CD4-positive, CD25-positive, alpha-beta regulatory T cell (primary cell): ENCODE measurements at regions not wholly inside any gene's neighbourhood (a gene's known extent, or its start where the extent isn't known, plus 50 kb on each side); places are given as distances from the start of the nearest gene placed in this dataset.

Source experiments
- ATAC-seq, 2 donors: fragments of 150-1000 bp; cut with Tn5 transposase; one replicate each; pipeline ENCODE4 v1.10.0; 2021; ENCODE audit warnings: low read depth in 2 of 2, moderate number of reproducible peaks in 2 of 2, moderate library complexity in 1 of 2
- DNase-seq, 3 donors: peaks; one replicate each; pipeline versions ENCODE4 v3.0.0 to v3.0.0-alpha.2; 2012 to 2022; ENCODE audit warnings: mixed read lengths in 1 of 3
- H3K27ac ChIP-seq: one replicate; pipeline ENCODE4 v1.7.0; 2013; ENCODE audit warnings: mild to moderate bottlenecking, low read length; ENCODE audit not compliant: insufficient read depth, poor library complexity, severe bottlenecking
- H3K27me3 ChIP-seq: one replicate; pipeline ENCODE4 v1.7.0; 2013; ENCODE audit warnings: low read length; ENCODE audit not compliant: control insufficient read depth, insufficient read depth
- H3K36me3 ChIP-seq: one replicate; pipeline ENCODE4 v1.7.0; 2013; ENCODE audit warnings: mild to moderate bottlenecking, low read length, moderate library complexity; ENCODE audit not compliant: control insufficient read depth, insufficient read depth
- H3K4me1 ChIP-seq: 2 replicates; pipeline ENCODE4 v1.7.0; 2013; ENCODE audit warnings: mild to moderate bottlenecking, low read length; ENCODE audit not compliant: insufficient read depth, control insufficient read depth, poor library complexity, severe bottlenecking
- H3K4me3 ChIP-seq: one replicate; pipeline ENCODE4 v1.7.0; 2013; ENCODE audit warnings: low read depth, mild to moderate bottlenecking, low read length, moderate library complexity
- H3K9me3 ChIP-seq, 2 experiments: 1 replicate in 1 of 2; 2 replicates in 1 of 2; pipeline ENCODE4 v1.7.0; 2013; ENCODE audit warnings: low read length in 2 of 2, mild to moderate bottlenecking in 1 of 2, moderate library complexity in 1 of 2; ENCODE audit not compliant: control insufficient read depth in 2 of 2
- H3K27ac Mint-ChIP-seq, 3 donors: one replicate each; pipeline ENCODE4 v1.8.0; 2020 to 2022; ENCODE audit warnings: mild to moderate bottlenecking in 3 of 3, mixed read lengths in 3 of 3, moderate library complexity in 2 of 3
- H3K27me3 Mint-ChIP-seq: one replicate; pipeline ENCODE4 v1.8.0; 2022; ENCODE audit warnings: mild to moderate bottlenecking, mixed read lengths
- H3K36me3 Mint-ChIP-seq: one replicate; pipeline ENCODE4 v1.8.0; 2020; ENCODE audit warnings: mixed read lengths
- H3K4me1 Mint-ChIP-seq, 4 donors: one replicate each; pipeline ENCODE4 v1.8.0; 2020 to 2022; ENCODE audit warnings: mixed read lengths in 4 of 4, mild to moderate bottlenecking in 1 of 4
- H3K4me3 Mint-ChIP-seq, 4 donors: one replicate each; pipeline ENCODE4 v1.8.0; 2020 to 2022; ENCODE audit warnings: mild to moderate bottlenecking in 4 of 4, mixed read lengths in 4 of 4, moderate library complexity in 3 of 4
- H3K9me3 Mint-ChIP-seq, 7 donors: one replicate each; pipeline ENCODE4 v1.8.0; 2020 to 2022; ENCODE audit warnings: mixed read lengths in 7 of 7, mild to moderate bottlenecking in 3 of 7, moderate library complexity in 2 of 7

GRCh38 chr6:56350628-56351260, 103.4 kb upstream of the COL21A1 start:
- Mint-ChIP-seq H3K36me3 (no peaks in the 10 kb centered on the region), H3K4me3 (no peak overlapping the region)

GRCh38 chr6:56349194-56349593, 101.8 kb upstream of the COL21A1 start:
- Mint-ChIP-seq H3K27me3 (peaks cover 7% of the 10 kb centered on the region), H3K4me1 (no peaks in the 10 kb centered on the region), H3K27ac (peak overlapping the region in 1 of 3 donors; percentile 32), H3K9me3 (peaks cover 0 to 3% (median 0%) of the 10 kb centered on the region in 7 donors), H3K36me3 (no peaks in the 10 kb centered on the region), H3K4me3 (no peak overlapping the region)
- Histone ChIP-seq H3K9me3 (no peaks in the 10 kb centered on the region), H3K4me3 (no peak overlapping the region), H3K36me3 (no peaks in the 10 kb centered on the region), H3K27me3 (no peaks in the 10 kb centered on the region), H3K4me1 (no peaks in the 10 kb centered on the region), H3K27ac (no peak overlapping the region)
- no peak for ATAC-seq
- DNase-seq = no peak

More at GRCh38 chr6:56350628-56351260, 103.4 kb upstream of the COL21A1 start:
- no peaks in the 10 kb centered on the region for H3K4me1 Mint-ChIP-seq
- no peak overlapping the region for H3K27ac Mint-ChIP-seq
- no peak for ATAC-seq
- no peaks in the 10 kb centered on the region for H3K9me3 ChIP-seq
- H3K27ac ChIP-seq = no peak overlapping the region
- no peaks in the 10 kb centered on the region for H3K27me3 ChIP-seq
- no peaks in the 10 kb centered on the region for H3K4me1 ChIP-seq
- H3K9me3 Mint-ChIP-seq = peaks cover 0 to 3% (median 0%) of the 10 kb centered on the region in 7 donors
- H3K4me3 ChIP-seq = no peak overlapping the region
- DNase-seq = no peak
- H3K36me3 ChIP-seq = no peaks in the 10 kb centered on the region
- H3K27me3 Mint-ChIP-seq = peaks cover 9% of the 10 kb centered on the region

- no peak overlapping the region for H3K27ac Mint-ChIP-seq
- H3K36me3 Mint-ChIP-seq = no peaks in the 10 kb centered on the region
- H3K4me1 Mint-ChIP-seq = no peaks in the 10 kb centered on the region
- DNase-seq (no peak), ATAC-seq (no peak)
- peaks cover 0 to 2% (median 0%) of the 10 kb centered on the region in 7 donors for H3K9me3 Mint-ChIP-seq
- Histone ChIP-seq H3K36me3 (no peaks in the 10 kb centered on the region), H3K4me3 (no peak overlapping the region), H3K27me3 (no peaks in the 10 kb centered on the region), H3K27ac (no peak overlapping the region), H3K4me1 (no peaks in the 10 kb centered on the region), H3K9me3 (no peaks in the 10 kb centered on the region)
- peaks cover 7% of the 10 kb centered on the region for H3K27me3 Mint-ChIP-seq
- H3K4me3 Mint-ChIP-seq = no peak overlapping the region
These were observed 101.2 kb upstream of the COL21A1 start for GRCh38 chr6:56348578-56348977.

- DNase-seq = no peak
- Histone ChIP-seq H3K9me3 (no peaks in the 10 kb centered on the region), H3K36me3 (no peaks in the 10 kb centered on the region), H3K27ac (no peak overlapping the region), H3K4me3 (no peak overlapping the region), H3K4me1 (no peaks in the 10 kb centered on the region), H3K27me3 (no peaks in the 10 kb centered on the region)
- Mint-ChIP-seq H3K9me3 (peaks cover 0 to 1% (median 0%) of the 10 kb centered on the region in 7 donors), H3K4me1 (no peaks in the 10 kb centered on the region), H3K4me3 (no peak overlapping the region), H3K36me3 (no peaks in the 10 kb centered on the region), H3K27me3 (peaks cover 7% of the 10 kb centered on the region), H3K27ac (no peak overlapping the region)
- ATAC-seq = no peak
These were observed 100.1 kb upstream of the COL21A1 start for GRCh38 chr6:56347526-56347925.

GRCh38 chr6:56346958-56347357, 99.6 kb upstream of the COL21A1 start:
- Mint-ChIP-seq H3K36me3 (no peaks in the 10 kb centered on the region), H3K4me1 (no peaks in the 10 kb centered on the region), H3K9me3 (peaks cover 0 to 1% (median 0%) of the 10 kb centered on the region in 7 donors), H3K27me3 (peaks cover 7% of the 10 kb centered on the region), H3K4me3 (no peak overlapping the region), H3K27ac (no peak overlapping the region)
- no peak for DNase-seq
- H3K27me3 ChIP-seq = no peaks in the 10 kb centered on the region
- ATAC-seq = no peak
- H3K4me1 ChIP-seq = no peaks in the 10 kb centered on the region
- no peaks in the 10 kb centered on the region for H3K36me3 ChIP-seq
- no peak overlapping the region for H3K27ac ChIP-seq
- no peaks in the 10 kb centered on the region for H3K9me3 ChIP-seq
- no peak overlapping the region for H3K4me3 ChIP-seq

GRCh38 chr6:56345376-56345995, 98.1 kb upstream of the COL21A1 start:
- no peak for DNase-seq
- no peak overlapping the region for H3K27ac Mint-ChIP-seq
- peaks cover 7% of the 10 kb centered on the region for H3K27me3 Mint-ChIP-seq
- Histone ChIP-seq H3K27me3 (no peaks in the 10 kb centered on the region), H3K36me3 (no peaks in the 10 kb centered on the region), H3K4me3 (no peak overlapping the region), H3K4me1 (no peaks in the 10 kb centered on the region), H3K27ac (no peak overlapping the region), H3K9me3 (no peaks in the 10 kb centered on the region)
- no peak overlapping the region for H3K4me3 Mint-ChIP-seq
- H3K9me3 Mint-ChIP-seq = peaks cover 0 to 2% (median 0%) of the 10 kb centered on the region in 7 donors
- H3K36me3 Mint-ChIP-seq = no peaks in the 10 kb centered on the region
- H3K4me1 Mint-ChIP-seq = no peaks in the 10 kb centered on the region
- ATAC-seq = no peak

- Mint-ChIP-seq H3K27me3 (no peaks in the 10 kb centered on the region), H3K36me3 (no peaks in the 10 kb centered on the region), H3K9me3 (peaks cover 0 to 1% (median 0%) of the 10 kb centered on the region in 7 donors), H3K4me1 (no peaks in the 10 kb centered on the region), H3K4me3 (no peak overlapping the region), H3K27ac (no peak overlapping the region)
- Histone ChIP-seq H3K9me3 (no peaks in the 10 kb centered on the region), H3K4me3 (no peak overlapping the region), H3K4me1 (no peaks in the 10 kb centered on the region), H3K36me3 (no peaks in the 10 kb centered on the region), H3K27me3 (no peaks in the 10 kb centered on the region), H3K27ac (no peak overlapping the region)
- ATAC-seq (no peak), DNase-seq (no peak)
These were observed 95.9 kb upstream of the COL21A1 start for GRCh38 chr6:56343295-56343694.

GRCh38 chr6:56339524-56339923, 92.1 kb upstream of the COL21A1 start:
- H3K36me3 Mint-ChIP-seq = no peaks in the 10 kb centered on the region
- no peaks in the 10 kb centered on the region for H3K27me3 ChIP-seq

More at GRCh38 chr6:56339524-56339923, 92.1 kb upstream of the COL21A1 start:
- Histone ChIP-seq H3K27ac (no peak overlapping the region), H3K4me1 (no peaks in the 10 kb centered on the region), H3K36me3 (no peaks in the 10 kb centered on the region), H3K4me3 (no peak overlapping the region), H3K9me3 (no peaks in the 10 kb centered on the region)
- H3K4me1 Mint-ChIP-seq = no peaks in the 10 kb centered on the region
- ATAC-seq = no peak
- DNase-seq = no peak
- H3K4me3 Mint-ChIP-seq = no peak overlapping the region
- H3K27ac Mint-ChIP-seq = no peak overlapping the region
- H3K9me3 Mint-ChIP-seq = peaks cover 0 to 3% (median 1%) of the 10 kb centered on the region in 7 donors
- H3K27me3 Mint-ChIP-seq = no peaks in the 10 kb centered on the region
